NOMO-1 treated with dmso at 0.1 percent for 144 hours (cell line): ENCODE measurements at regions not wholly inside any gene's neighbourhood (a gene's known extent, or its start where the extent isn't known, plus 50 kb on each side); places are given as distances from the start of the nearest gene placed in this dataset.

ENCODE experiments used
- DNase-seq: peaks from one replicate; lab custom pipeline; 2025; ENCODE audit not compliant: unreplicated experiment; lab: John Stamatoyannopoulos, UW

DNA sequence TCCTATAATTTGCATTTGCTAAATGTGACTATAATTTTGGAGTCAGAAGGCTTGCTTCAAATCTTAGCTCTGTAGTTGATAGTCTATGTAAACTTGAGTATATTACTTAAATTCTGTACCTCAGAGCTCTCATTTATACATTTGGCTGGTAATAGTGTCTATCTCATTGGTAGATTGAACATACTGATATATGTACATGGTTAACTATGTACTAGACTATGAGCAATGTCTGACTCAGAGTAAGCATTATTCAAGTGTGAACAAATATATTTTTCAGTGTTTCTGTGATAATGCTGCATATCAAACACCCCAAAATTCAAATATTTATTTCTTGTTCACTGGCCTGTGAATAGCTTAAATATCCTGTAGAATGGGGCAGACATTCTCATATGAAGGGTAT lies 1568.9 kb upstream of the PABPC4L start:
- DNase-seq, result no peak

- no peak for DNase-seq
These were observed 1543.3 kb upstream of the PABPC4L start for GRCh38 chr4:135744928-135745327.

- DNase-seq, result no peak
These were observed 1540.0 kb upstream of the PABPC4L start for GRCh38 chr4:135741583-135741982.

- DNase-seq, result no peak
These were observed 1537.8 kb upstream of the PABPC4L start for GRCh38 chr4:135739354-135739753.

DNA sequence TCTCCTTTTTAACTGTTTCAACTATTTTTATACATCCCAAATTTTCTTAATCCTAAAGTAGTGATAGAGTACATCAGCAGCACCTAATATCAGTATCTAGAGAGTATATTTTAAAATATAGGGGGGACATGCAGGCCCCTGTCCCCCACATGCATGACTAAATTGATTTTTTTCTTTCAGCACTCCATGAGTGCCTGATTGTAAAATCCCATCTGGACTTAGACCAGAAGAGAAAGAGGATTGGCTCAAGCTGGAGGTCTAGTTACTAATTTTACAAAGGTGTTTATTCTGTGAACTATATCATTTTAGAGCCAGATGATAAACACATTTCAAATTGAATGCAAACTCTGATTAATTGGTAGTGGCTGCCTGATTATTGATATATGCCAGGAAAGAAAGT lies 1533.9 kb upstream of the PABPC4L start:
- DNase-seq, result no peak

DNA sequence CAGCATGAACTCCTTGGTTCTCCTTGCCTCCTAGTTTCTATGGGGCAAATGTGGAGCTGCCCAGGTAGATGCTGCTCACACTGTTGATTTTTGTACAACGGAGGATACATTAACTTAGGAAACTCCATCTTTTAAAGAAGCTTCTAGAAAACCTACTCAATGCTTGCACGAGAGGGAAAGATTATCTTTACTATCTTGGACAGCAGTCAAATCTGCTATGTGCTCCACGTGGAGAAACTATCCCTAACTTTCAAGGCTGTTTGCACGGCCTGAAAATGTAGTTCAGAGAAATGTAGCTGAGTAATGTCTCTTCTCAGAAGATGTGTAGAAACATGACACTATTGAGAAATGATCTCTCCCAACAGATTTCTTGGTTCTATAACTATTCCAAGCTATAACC lies 1530.9 kb upstream of the PABPC4L start:
- DNase-seq, result no peak

DNA sequence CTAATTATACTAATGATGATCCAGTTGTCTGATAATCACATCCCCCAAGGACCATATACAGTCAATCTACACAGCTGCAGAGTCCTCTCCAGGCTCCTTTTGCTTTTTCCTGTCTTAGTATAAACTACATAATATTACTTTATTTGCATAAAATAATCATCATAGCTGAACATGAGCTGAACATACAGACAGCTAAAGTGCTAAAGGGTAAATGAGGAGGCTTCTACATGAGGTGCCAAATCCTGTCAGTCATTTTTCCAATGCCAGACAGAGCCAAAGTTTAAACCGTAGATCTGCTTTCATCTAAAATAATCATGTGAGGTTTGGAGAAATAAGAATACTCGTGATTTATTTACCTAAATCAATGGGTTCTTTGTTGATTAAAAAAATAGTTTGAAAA lies 1530.1 kb upstream of the PABPC4L start:
- no peak for DNase-seq

GRCh38 chr4:135724421-135724820 lies 1522.8 kb upstream of the PABPC4L start:
- DNase-seq, result no peak

DNA sequence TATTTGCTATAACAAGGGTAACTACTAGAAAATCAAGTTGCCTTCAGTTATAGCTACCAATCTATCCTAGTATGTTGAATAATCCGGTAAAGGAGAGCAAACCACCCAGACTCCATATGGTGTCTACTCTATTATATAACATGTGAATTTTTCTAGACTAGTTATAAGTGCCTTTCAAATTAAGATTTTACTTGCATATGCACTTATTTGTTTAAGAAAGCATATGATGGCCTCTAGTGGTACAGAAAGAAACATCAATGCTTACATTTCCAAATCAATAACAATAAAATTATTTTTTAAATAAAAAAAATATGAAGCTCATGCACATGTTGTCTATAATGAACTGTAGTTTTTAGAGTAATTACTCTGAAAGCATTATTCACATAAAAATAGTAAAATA lies 1516.4 kb upstream of the PABPC4L start:
- DNase-seq, result no peak

DNA sequence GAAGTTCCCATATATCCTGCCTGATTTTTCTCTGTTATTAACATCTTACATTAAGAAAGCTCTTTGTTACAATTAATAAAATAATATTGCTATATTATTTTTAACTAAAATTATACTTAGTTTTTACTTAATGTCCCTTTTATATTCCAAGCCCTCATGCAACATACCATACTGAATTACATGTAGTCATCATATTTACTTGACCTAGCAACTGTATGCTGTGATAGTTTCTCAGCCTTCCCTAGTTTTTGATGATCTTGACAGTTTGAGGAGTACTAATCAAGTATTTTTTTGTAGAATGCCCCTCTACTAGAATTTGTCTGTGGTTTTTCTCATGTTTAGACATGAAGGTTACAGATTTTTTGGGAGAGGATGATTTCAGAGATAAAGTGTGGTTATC lies 1503.8 kb upstream of the PABPC4L start:
- DNase-seq, result no peak

- no peak for DNase-seq
These were observed 1492.5 kb upstream of the PABPC4L start for GRCh38 chr4:135694066-135694465.

DNA sequence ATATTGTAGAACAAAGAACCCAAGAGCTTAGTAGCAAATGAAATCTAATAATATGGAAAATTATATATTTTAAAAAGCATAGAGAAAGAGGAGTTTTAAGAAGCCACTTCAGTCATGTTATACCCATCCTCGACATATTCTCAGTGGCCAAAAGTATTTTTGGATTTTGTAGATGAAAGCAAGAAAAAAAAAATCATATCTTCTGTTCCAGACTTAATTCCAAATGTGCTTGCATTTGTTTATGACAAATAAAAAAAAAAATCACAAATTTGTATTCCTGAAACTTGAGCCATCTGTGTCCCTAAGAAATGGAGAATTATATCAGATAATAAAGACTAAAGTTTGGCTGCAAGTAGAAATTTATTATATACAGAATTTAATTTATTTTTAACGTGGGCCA lies 1482.4 kb upstream of the PABPC4L start:
- DNase-seq, result no peak

DNA sequence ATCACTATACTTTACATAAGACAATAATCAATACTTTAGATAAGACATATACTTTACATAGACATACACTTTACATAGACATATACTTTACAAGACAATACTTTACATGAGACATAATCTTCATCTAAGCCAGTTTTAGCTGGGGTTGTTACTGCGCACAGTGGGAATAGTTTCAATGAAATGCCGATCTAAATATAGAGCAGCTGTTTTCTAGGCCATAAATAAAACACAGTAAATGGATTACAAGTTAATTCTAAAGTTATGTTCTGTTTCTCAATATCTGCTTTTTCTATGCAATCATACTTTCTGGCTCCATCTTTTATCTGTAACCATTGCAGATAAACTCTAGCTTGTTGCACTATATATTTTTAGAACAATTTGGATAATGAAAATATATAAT lies 1470.6 kb upstream of the PABPC4L start:
- DNase-seq, result no peak

DNA sequence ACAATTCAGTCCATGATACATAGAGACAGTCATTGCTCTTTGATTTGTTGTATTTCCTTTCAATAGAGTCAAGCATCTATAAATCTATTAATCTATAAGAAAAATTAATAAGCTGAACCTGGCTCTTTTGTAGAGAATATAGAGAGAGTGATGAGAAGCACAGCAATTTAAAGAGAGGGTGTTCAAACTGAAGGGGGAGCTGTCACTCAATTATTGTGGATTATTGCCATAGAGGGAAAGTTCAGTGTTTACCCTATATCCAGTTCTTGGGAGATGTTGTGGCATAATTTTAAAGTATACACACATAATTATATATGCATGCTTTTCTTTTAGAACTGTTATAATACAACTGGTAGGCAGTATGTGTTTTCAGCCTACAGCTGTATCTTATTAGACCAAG lies 1469.0 kb upstream of the PABPC4L start:
- no peak for DNase-seq
